Heart right ventricle (tissue), 16 donors: ENCODE measurements at regions not wholly inside any gene's neighbourhood (a gene's known extent, or its start where the extent isn't known, plus 50 kb on each side); places are given as distances from the start of the nearest gene placed in this dataset.

Experiments
- ATAC-seq, 8 donors: fragments of 200-7000 bp; cut with Tn5 transposase; one replicate each; pipeline ENCODE4 v1.9.1; 2020; ENCODE audit warnings: mild to moderate bottlenecking in 8 of 8, moderate library complexity in 8 of 8, moderate number of reproducible peaks in 1 of 8
- DNase-seq, 2 donors: peaks; one replicate each; pipeline ENCODE4 v3.0.0-alpha.2; 2020
- H3K27ac ChIP-seq, 10 donors: fragments of 200-600 bp; sonication (generic) in 2 of 10; one replicate each; pipeline versions ENCODE4 v1.5.0 to v1.8.0; 2020 to 2022; ENCODE audit warnings: mild to moderate bottlenecking in 3 of 10
- H3K27me3 ChIP-seq, 7 donors: fragments of 200-600 bp; one replicate each; pipeline ENCODE4 v1.8.0; 2021 to 2022; ENCODE audit warnings: mild to moderate bottlenecking in 2 of 7
- H3K36me3 ChIP-seq, 9 donors: fragments of 200-600 bp; sonication (generic) in 1 of 9; one replicate each; pipeline versions ENCODE4 v1.5.0 to v1.8.0; 2020 to 2022; ENCODE audit warnings: mild to moderate bottlenecking in 2 of 9
- H3K4me1 ChIP-seq, 9 donors: fragments of 200-600 bp; sonication (generic) in 1 of 9; one replicate each; pipeline versions ENCODE4 v1.5.0 to v1.8.0; 2020 to 2022; ENCODE audit warnings: mild to moderate bottlenecking in 4 of 9
- H3K4me3 ChIP-seq, 10 donors: fragments of 200-600 bp; sonication (generic) in 2 of 10; one replicate each; pipeline versions ENCODE4 v1.5.0 to v1.8.0; 2020 to 2022; ENCODE audit warnings: mild to moderate bottlenecking in 7 of 10, moderate library complexity in 2 of 10
- H3K9me3 ChIP-seq, 11 donors: fragments of 200-600 bp in 10 of 11; sonication (generic) in 2 of 11; one replicate each; pipeline versions ENCODE4 v1.5.0 to v1.8.0; 2013 to 2022; ENCODE audit warnings: mild to moderate bottlenecking in 2 of 11, control low read depth in 1 of 11, moderate library complexity in 1 of 11
- CTCF ChIP-seq, 9 donors: fragments of 200-600 bp; sonication (generic) in 2 of 9; IDR thresholded peaks; one replicate each; pipeline versions ENCODE4 v1.5.0 to v1.8.0; 2021 to 2022; ENCODE audit warnings: antibody characterized with exemption in 9 of 9, mild to moderate bottlenecking in 5 of 9, moderate library complexity in 1 of 9
- WGBS, 2 donors: extraction: QIAGEN DNeasy Blood & Tissue Kit; methylation state at CpG; one replicate each; pipeline ENCODE4 v1.1.7; 2013; ENCODE audit warnings: inconsistent platforms in 1 of 2; 5-methylcytosine and 5-hydroxymethylcytosine counted together
- intact Hi-C, 10 donors: fragments of 100-400 bp; cut with DNase I; formaldehyde crosslinking; loops; one replicate each; pipeline versions ENCODE4 v1.11.1 to v1.14.2; 2022
- donor health status: Arrhythmogenic right ventricular cardiomyopathy.
- donor health status: ischemic (EF 13 %, LVEDD 7.1; RV severe dilation, severe dysfunction).
- donor health status: healthy with polysubstance abuse.
- donor health status: DM: no; HTN: yes; CAD: no.
- donor health status: DM: no; HTN: no; CAD: no.
- donor health status: ischemic (EF 25% LVEDD 6.9; RV normal size, moderate dysfunction).
- donor health status: ischemic (EF 25% LVEDD 5.7; RV mildly dilated, moderate dysfunction).
- donor health status: healthy.
- donor health status: DM: yes; HTN: yes; CAD: no.
- donor health status: Ischemic cardiomyopathy.
- donor health status: ischemic (EF 35%, LVEDD 5.7; RV mildly dilated, moderate dysfunction).
- donor health status: nonischemic (EF 11% LVEDD 7.7; RV severe dilation, severe dysfunction).
- donor health status: DM: yes; HTN: yes; CAD: no.
- donor health status: PGD.
- donor health status: ischemic (EF 29% LVEDD 5.4; RV normal size, mild dysfunction).
- donor health status: nonischemic (EF 23%, LVEDD 6.1; RV moderate dilation, normal function).

GRCh38 chr17:83194186-83194561 lies 114.8 kb downstream of the METRNL start:
- TF ChIP-seq CTCF (IDR thresholded peaks at IDR 0.05) = no peak
- H3K36me3 ChIP-seq = no peaks in the 10 kb centered on the region
- H3K9me3 ChIP-seq = no peaks in the 10 kb centered on the region
- peaks cover 15 to 69% (median 34%) of the 10 kb centered on the region in 9 donors for H3K4me1 ChIP-seq
- H3K27ac ChIP-seq = peak overlapping the region in 1 of 10 donors; percentile 71
- no peak for ATAC-seq
- DNase-seq = no peak
- H3K27me3 ChIP-seq = no peaks in the 10 kb centered on the region
- intact Hi-C loops = no loop called here
- no peak overlapping the region for H3K4me3 ChIP-seq
- WGBS, 2 donors = 79 to 89% methylated on average over 7 of the region's 7 CpGs

GRCh38 chr17:83194761-83195329 lies 115.4 kb downstream of the METRNL start:
- DNase-seq (peak in 1 of 2 donors; percentile 18), ATAC-seq (peak in 1 of 8 donors; percentile 11)
- Histone ChIP-seq H3K27me3 (no peaks in the 10 kb centered on the region), H3K36me3 (no peaks in the 10 kb centered on the region), H3K27ac (peak overlapping the region in 4 of 10 donors; percentile 41 to 71 (median 61)), H3K9me3 (no peaks in the 10 kb centered on the region), H3K4me1 (peaks cover 17 to 70% (median 36%) of the 10 kb centered on the region in 9 donors), H3K4me3 (no peak overlapping the region)
- no peak for TF ChIP-seq CTCF (IDR thresholded peaks at IDR 0.05)
- WGBS, 2 donors = 92 to 95% methylated on average over 24 of the region's 24 CpGs
- intact Hi-C loops = no loop called here

- WGBS, 2 donors = 66% methylated on average over 20 of the region's 20 CpGs
- no peaks in the 10 kb centered on the region for H3K9me3 ChIP-seq
- H3K4me1 ChIP-seq = peaks cover 18 to 72% (median 39%) of the 10 kb centered on the region in 9 donors
- intact Hi-C loops = no loop called here
- H3K27me3 ChIP-seq = no peaks in the 10 kb centered on the region
- ATAC-seq (peak; percentile 37 to 80 (median 68)), DNase-seq (peak in 1 of 2 donors; percentile 65)
- H3K27ac ChIP-seq = peak overlapping the region in 7 of 10 donors; percentile 19 to 71 (median 56)
- peak in 4 of 9 donors; percentile 4 to 27 (median 20) for TF ChIP-seq CTCF (IDR thresholded peaks at IDR 0.05)
- no peaks in the 10 kb centered on the region for H3K36me3 ChIP-seq
- no peak overlapping the region for H3K4me3 ChIP-seq
Measured at GRCh38 chr17:83195330-83196023, 116.1 kb downstream of the METRNL start.

GRCh38 chr17:83196024-83196365 lies 116.6 kb downstream of the METRNL start:
- H3K27me3 ChIP-seq = no peaks in the 10 kb centered on the region
- peak in 3 of 8 donors; percentile 1 to 5 (median 1) for ATAC-seq
- no peaks in the 10 kb centered on the region for H3K9me3 ChIP-seq
- TF ChIP-seq CTCF (IDR thresholded peaks at IDR 0.05) = no peak
- intact Hi-C loops = no loop called here
- peak overlapping the region in 7 of 10 donors; percentile 19 to 71 (median 56) for H3K27ac ChIP-seq
- no peak overlapping the region for H3K4me3 ChIP-seq
- DNase-seq = no peak
- no peaks in the 10 kb centered on the region for H3K36me3 ChIP-seq
- peaks cover 22 to 77% (median 44%) of the 10 kb centered on the region in 9 donors for H3K4me1 ChIP-seq
- WGBS, 2 donors = 43 to 52% methylated on average over 9 of the region's 9 CpGs
